GM12873 (cell line): ENCODE measurements at regions not wholly inside any gene's neighbourhood (a gene's known extent, or its start where the extent isn't known, plus 50 kb on each side); places are given as distances from the start of the nearest gene placed in this dataset.

ENCODE experiments used
- CTCF ChIP-seq: IDR thresholded peaks from 2 replicates; pipeline ENCODE4 v1.5.1; 2012; ENCODE audit warnings: low read depth, mild to moderate bottlenecking, moderate library complexity, low read length, control low read depth; ENCODE audit not compliant: insufficient read depth; ENCODE audit errors: missing control alignments

DNA sequence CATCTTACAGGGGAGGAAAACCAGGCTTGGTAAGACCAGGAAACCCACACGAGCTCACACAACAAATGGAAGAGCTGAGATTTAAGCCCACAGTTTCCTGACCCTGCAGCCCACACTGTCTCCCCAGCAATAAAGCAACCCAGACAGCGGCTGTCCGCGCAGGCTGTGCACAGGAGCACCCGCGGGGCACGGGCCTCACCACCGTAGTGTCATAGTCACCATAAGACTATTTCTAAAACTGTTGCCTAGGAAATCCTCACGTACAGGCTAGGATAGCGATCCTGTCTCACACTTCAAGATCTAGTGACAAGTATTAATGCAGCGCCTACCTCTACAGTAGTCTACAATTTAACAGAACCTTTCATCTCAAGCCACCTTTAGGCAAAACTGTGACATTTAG is 54.0 kb upstream of the SYT6 start:
- TF ChIP-seq CTCF = no peak

GRCh38 chr1:114206392-114206791 is 52.7 kb upstream of the SYT6 start:
- no peak for TF ChIP-seq CTCF

DNA sequence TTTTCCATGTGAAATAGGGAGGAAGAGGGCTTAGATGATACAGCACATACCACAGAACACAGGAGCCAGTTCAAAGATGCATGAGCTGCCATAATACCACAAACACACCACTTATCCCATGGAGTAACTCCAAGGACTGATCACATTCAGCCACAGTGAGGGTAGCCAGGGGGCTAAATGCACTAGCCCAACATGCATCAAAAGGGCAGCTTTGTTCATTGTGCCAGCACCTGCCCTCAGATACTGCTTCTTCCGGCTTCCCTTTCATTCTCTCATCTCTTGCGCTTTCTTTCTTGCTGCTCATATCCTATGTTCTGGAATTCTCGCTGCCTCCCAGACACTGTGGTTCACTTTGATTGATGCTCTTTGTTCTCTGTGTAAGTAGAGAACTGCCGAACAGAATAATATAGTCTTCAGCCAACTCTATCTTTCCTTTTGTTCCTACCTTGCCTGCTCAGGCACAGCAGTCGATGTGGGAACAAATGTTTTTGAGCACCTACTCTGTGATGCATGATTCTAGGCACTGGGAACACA is 50.0 kb upstream of the SYT6 start:
- TF ChIP-seq CTCF = no peak
